Stimulated activated CD4-positive, alpha-beta T cell treated with anti-CD3 and anti-CD28 coated beads, Interleukin-1b, Interleukin-23, amount 100 ng/mL, for 4 hours (primary cell): ENCODE measurements at regions not wholly inside any gene's neighbourhood (a gene's known extent, or its start where the extent isn't known, plus 50 kb on each side); places are given as distances from the start of the nearest gene placed in this dataset.
"Not testable (repeated sequence)": the region's sequence is repeated elsewhere in the genome, so short reads cannot be mapped to it uniquely, and the experiment has no call there.

Source experiments
- DNase-seq, 2 donors: peaks; one replicate each; pipeline ENCODE4 v3.0.0-alpha.2; 2020; ENCODE audit warnings: low read depth in 2 of 2

DNA sequence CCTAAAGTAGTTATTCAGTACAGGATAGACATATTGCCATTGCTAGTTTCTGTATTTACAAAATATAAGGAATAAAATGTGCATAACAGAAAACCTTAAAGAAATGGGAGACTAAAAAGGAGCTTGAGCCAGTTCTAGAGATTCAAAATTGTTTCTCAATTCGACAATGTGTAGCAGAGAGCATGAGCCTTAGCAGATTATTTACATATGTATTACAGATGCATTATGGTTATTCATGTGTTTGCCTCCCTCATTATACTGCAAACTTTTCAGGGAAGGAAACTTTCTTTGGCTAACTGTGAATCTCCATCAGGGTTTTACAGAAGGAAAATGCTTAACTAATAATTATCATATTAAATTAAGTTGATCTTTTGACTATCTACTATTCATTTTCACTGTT lies 854.4 kb upstream of the SLC39A10 start:
- DNase-seq, result no peak

DNA sequence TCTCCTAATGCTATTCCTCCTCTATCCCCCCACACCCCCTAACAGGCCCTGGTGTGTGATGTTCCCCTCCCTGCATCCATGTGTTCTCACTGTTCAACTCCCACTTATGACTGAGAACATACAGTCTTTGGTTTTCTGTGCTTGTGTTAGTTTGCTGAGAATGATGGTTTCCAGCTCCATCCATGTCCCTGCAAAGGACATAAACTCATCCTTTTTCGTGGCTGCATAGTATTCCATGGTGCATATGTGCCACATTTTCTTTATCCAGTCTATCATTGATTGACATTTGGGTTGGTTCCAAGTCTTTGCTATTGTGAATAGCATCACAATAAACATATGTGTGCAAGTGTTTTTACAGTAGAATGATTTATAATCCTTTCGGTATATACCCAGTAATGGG lies 870.0 kb upstream of the SLC39A10 start:
- DNase-seq, result not testable (repeated sequence)

DNA sequence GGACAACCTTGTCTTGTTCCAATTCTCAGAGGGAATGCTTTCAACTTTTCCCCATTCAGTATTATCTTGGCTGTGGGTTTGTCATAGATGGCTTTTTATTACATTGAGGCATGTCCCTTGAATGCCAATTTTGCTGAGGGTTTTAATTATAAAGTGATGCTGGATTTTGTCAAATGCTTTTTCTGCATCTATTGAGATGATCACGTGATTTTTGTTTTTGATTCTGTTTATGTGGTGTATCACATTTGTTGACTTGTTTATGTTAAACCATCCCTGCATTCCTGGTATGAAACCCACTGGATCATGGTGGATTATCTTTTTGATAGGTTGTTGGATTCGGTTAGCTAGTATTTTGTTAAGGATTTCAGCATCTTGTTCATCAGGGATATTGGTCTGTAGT lies 885.6 kb upstream of the SLC39A10 start:
- not testable (repeated sequence) for DNase-seq

DNA sequence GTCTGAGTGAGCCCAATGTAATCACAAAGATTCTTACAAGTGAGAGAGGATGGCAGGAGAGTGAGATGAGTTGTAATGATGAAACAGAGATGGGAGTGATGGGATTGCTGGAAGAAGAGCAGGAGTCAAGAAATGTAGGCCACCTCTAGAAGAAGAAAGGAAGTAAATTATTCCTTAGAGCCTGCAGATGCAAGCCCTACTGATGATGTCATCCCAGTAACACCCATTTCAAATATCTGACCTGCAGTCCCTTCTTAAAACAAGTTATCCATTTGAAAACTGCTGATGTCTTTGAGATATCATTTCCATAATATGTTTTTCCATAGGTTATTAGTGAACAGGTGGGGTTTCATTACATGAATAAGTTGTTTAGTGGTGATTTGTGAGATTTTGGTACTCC lies 888.0 kb upstream of the SLC39A10 start:
- no peak for DNase-seq

DNA sequence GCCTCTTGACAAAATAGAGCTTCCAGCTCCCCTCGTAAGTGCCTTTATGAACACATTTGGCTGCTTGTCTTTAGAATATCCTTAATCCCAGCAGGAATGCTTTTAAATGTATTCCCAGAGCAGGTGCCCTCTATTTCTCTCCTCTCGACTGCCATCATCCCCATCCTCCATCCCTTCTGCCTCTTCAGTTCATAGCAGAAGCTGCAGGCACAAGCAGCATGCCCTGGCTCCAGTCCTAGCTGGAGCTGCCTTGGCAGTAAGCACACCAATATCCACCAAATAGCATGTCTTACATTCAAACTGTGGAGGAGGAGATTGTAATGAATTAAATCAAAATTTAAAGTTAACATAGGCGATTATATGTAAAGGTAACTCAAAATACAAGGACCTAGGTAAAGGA lies 891.3 kb upstream of the SLC39A10 start:
- DNase-seq, result no peak

DNA sequence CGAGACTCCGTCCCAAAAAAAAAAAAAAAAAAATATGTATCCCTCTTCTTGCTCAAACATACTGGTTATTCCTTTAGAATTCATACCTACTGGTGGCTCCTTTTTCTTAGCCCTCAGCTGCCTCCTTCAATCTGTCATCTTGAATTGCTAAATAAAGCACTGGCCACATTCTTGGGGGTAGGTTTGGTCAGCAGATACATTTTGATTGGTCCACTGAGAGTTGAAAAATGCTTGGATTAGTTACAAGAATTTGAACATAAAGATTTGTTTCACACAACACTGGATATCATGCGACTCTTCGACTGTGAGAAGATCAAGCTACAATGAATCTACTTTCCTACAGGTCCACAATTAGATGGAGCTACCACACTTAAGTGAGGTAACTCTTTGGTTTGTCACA lies 906.1 kb upstream of the SLC39A10 start:
- no peak for DNase-seq

DNA sequence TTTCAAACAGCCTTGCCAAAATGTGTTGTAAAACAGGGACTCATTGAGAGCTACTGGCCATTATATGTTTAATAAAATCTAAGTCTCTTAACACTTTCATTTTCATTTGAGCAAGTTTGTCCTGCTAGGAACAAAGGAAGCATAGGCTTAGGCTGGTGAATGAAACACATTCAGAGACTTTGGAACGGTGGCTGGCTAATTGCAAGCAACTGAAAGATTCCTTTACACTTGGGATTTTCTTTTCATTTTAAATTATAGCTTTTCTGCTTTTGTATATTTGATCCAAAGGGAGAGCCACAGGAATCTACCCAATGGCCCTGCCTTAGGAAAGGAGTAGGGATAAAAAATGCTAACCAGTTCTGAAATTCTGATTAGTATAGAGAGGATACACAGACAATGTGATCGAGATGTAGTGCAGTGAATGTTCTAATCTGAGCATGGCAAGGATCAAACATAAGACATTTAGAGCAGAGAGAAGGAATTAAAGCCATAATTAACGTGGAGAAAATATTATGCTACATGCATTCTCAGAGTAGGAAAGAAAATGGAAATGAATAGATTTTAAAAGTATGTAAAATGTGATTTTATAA lies 911.4 kb upstream of the SLC39A10 start:
- DNase-seq, result no peak

DNA sequence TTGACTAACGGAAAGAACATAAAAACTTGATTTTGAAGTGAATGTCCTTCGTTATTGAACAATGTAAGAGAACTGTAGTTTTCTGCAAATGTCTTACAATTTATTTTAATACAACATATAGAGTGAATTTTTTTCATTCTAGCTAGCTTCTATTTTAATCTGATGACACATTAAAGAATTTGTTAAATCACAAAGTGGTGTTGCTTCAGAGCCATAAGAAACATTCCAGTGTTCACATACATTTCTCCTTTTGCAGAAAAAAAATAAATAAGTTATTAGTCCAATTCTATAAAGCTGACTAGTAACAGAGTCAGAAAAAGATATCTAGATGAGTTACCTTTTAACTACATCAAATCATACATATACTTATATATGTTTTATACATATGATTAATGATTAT lies 914.3 kb upstream of the SLC39A10 start:
- DNase-seq, result no peak

DNA sequence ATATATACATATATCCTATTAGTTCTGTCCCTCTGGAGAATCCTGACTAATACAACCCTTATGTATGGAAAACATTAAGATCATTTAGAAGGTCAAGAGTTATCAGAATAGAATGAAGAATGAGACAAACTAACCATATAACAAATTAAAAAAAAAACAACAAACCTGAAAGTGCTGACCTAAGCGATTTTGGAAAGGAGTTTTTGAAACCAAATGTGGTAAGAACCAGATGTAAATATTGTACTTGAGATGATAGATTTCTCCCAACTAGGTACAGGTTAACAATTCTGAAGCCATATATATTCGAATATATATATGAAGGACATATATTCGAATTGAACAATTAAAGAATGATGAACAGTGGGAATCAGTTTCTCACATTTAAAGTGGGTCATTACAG lies 917.8 kb upstream of the SLC39A10 start:
- no peak for DNase-seq

DNA sequence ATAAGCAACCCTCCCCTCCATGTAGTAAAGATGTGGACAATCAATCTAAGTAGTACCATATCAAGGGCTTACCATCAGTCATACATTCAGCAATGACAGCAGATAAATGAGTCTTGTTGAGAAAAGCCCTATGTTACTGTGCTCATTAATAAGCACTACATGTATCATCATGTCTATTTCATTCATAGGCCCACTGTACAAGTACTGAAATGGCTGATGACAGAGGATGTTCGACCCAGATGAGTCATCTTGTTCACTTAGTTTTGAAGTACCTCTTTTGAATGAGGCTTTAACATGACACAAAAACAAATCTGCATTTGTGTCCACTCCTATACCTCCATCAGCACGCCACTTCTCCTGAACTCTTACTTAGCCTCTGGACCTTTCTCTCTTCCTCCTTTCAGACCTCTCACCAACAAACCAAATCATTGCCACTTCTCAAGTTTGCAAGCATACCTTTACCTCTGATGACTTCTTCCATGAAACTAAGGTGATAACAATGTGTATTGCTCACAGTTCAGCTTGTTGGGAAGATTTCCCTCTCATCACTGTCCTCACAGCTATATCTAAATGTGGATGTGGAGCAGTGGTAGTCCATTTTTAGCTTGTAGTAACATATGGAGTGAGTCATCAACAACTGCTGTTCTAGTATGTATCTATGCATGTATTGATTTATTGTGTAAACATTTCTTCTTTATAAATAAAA lies 921.0 kb upstream of the SLC39A10 start:
- no peak for DNase-seq

DNA sequence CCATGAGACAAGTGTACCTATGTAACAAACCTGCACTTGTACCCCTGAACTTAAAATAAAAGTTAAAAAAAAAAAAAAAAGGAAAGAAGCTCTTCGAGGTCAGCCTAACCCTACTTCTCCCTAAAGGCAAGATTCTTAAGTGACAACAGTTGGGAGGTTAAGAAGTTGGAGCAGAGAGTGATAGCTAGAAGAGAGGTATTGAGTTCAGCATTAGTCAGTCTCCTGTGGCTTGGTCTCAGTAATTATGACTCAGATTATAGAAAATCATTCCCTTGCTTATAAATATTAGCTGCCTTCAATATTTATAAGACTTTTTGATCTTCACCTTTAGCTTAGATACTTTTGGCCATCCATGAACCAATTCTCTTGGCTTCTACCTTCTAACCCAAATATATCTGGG lies 926.8 kb upstream of the SLC39A10 start:
- DNase-seq, result no peak

DNA sequence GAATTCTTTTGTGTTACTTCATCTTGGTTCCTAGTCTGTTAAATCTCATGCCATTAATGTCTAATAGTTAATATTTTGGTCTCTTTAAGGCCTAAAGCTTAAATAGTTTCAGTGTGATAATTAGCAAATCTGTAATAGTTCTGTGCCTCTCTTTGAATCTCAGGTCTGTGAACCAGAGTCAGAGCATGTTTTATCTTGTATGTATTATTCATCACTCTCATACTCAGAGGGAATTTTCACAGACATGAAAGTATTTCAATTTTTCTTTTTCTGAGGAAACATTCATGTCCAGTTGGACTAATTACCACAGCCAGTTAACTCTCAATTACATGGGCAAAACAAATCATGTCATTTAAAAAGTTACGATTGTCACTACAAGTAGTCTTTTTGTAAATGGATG lies 931.9 kb upstream of the SLC39A10 start:
- no peak for DNase-seq

DNA sequence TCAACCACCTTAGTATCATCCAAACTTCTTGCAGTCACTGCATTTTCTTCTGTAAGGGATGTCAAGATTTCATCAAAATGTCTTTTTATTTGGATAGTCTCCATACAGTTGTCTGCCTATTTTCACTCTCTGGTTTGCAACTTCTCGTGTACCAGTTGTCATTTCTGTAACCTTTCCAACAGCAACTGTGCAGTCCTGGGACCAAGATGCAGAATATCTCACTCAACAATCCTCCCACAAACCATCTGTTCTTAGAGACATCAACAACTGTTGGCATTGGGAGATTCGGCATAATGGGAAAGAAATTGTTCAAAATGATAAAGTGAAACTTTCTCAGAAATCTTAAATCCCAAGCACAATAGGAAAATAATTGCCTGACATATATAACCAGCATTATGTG lies 933.6 kb upstream of the SLC39A10 start:
- no peak for DNase-seq

DNA sequence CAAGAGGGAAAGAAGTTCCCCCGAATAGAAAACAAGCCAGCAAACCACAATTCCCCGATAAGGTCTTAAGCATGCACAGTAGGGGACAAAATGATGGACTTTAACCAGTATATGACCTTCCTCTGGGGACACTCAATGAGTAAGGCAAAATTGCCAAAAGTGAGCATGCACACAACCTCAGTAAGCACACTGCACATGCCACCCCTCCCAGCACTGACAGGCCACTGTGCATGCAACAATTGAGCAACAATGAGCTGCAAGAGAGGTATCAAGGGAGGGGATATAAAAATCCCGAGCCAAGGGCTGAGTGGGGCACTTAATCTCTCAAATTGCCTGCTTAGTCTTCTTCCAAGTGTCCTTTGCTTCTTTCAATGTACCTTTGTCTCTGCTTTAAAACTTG lies 935.8 kb upstream of the SLC39A10 start:
- DNase-seq, result no peak

DNA sequence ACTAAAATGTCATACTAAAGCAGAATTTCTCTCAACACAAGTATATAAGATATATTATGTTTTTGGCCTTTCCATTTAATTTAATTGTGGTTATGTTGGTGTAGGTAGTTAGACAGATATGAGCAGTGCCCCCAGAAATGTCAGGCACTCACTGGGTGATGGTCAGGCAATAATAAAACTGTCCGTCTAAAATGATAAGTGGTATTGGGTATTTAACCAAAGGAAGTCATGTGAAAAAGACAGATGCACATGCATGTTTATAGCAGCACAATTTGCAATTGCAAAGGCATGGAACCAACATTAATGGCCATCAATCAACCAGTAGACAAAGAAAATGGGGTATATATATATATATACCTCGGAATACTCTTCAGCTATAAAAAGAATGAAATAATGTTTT lies 936.6 kb upstream of the SLC39A10 start:
- no peak for DNase-seq

DNA sequence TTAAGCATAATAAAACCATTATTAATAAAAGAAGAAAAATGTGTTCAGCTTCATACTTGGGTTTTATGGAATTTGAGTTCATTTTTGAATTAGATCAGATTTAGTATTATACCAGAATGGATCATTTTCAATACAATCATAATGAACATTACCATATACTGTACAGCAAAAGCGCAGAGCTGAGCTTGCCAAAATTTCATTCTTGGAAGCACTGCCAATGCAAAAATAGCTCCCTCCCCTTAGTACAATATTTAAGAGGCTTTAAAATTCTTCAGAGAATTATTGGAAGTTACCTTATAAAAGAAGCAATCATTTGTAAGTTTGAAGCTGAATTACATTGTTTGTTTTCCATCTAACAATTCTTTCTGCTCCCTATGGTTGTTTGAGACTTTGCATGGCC lies 938.1 kb upstream of the SLC39A10 start:
- DNase-seq, result no peak

DNA sequence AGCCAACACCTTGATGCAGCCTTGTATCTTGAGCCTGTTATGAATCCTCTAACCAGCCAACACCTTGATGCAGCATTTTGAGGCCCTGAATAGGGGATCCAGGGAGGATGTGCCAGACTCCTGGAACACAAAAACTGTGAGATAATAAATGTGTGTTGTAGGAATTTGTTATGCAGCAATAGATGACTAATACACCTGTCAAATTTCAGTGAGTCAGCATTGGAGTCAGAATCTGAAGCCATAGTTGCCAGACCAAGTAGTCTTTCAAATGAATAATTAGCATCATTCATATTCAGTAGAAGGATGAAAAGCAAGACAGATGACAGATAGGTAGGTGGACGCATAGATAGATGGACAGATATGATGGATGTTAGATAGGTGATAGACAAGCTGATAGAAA lies 942.5 kb upstream of the SLC39A10 start:
- DNase-seq, result no peak

DNA sequence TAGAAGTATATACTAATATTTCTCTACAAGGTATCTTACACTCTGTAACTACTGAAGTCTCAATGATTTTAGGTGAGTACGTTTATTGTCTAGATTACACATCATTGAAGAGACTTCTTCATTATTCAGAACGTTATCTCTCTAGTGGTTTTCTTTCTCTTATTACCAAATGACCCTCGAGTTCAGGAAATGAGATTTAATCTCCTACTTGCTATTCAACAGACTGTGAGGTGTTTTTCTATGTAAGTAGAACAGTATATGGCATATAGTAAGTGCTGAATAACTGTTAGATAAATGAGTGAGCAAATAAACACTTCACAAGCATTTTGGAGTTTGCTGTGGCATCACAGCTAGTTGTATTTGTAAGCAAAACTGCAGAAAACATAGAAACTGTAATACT lies 947.2 kb upstream of the SLC39A10 start:
- no peak for DNase-seq

DNA sequence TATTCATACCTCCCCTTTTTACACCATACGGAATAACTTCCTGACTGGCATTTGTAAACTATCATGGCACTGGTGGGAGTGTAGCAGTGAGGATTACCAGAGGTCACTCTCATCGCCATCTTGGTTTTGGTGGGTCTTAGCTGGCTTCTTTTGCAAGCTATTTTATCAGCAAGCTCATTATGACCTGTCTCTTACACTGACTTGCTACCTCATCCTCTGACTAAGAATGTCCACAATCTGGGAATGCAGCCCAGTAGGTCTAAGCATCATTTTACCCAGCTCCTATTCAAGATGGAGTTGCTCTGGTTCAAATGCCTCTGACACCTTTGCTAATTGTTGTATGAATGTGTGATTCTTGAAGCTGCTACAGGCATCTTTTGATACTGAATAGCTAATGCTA lies 950.8 kb upstream of the SLC39A10 start:
- no peak for DNase-seq

DNA sequence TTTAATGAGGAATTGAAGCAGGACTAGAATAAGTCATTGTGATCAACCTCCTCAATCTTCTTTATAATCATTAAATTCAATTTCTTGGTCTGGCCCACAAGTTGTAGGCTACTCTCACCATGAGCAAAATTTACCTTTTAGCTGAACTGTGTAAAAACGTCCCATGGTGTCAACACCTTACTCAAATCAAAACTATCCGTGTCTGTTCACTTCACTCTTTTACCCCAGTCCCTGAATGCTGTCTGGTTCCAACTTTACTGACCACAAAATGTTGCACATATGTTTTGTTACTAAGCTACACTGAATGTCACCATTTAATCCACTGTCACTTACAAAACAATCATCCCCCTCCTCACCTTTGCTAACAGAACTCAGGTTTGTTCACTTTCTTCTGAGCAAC lies 951.6 kb upstream of the SLC39A10 start:
- DNase-seq, result no peak

DNA sequence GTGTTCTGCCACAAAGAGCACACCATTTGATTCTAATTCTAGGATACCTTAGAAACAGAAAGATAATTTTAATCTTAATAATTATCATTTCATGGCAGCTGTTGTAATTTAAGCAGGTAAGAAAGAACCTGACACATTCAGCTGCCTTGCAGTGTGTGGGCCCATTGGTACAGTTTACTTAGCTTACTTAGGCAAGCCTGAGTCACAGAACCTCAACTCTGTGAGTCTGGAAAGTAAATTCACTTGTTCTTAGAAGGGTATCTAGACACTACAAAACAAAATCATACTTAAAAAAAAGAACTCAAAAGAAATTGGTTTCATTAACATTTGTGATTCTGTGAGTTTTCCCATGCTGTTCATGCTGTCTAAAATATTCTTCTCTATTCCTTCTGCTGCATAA lies 956.3 kb upstream of the SLC39A10 start:
- DNase-seq, result no peak

DNA sequence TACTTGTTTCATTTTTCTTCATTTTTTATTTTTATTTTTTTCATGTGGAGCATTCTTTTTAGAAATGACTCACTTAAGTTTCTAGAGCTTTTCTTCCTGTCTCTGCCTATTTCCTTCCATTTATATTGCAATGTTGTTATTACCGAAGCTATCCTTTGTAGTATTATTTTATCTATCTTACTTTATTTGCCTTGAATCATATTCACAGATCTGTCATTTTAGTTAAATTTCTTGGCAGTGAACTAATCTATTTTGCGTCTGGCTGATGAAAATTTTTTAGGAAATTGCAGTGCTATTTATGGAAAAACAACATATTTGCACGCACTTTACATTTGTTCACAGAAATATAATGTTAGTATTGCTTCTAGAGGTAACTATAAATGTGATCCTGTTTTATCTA lies 956.9 kb upstream of the SLC39A10 start:
- no peak for DNase-seq

DNA sequence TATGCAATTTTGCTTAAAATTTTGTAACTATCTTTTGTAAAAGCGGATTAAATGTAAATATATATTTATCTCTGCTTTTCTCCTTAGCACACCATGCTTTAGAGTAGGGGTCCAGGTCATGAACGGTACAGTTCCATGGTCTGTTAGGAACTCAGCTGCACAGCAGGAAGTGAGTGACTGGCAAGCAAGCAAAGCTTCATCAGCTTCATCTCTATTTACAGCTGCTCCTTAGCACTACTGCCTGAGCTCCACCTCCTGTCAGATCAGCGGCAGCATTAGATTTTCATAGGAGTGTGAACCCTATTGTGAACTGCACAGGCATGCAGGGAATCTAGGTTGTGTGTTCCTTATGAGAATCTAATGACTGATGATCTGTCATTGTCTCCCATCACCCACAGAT lies 959.0 kb upstream of the SLC39A10 start:
- DNase-seq, result no peak

DNA sequence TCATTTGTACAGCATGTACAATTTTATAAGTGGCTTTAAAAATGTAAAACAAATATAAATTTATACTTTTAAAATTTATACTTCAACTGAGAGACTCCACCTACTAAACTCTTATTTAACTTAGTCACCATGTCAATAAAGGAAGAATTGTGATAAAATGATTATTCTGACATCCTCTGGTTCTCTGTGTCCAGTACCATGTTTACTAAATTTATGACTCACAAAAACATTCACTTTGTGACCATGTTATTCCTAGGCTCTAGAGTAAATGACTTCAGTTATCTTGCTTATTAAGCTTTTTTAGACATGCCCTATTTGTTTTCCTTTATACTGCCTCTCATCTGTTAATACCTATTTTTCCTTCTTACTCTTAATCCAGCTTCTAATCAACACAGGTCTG lies 959.6 kb upstream of the SLC39A10 start:
- no peak for DNase-seq
